MG63 (cell line): ENCODE measurements at regions not wholly inside any gene's neighbourhood (a gene's known extent, or its start where the extent isn't known, plus 50 kb on each side); places are given as distances from the start of the nearest gene placed in this dataset.

ENCODE experiments used
- DNase-seq: peaks from one replicate; pipeline ENCODE4 v3.0.0-alpha.2; 2020
- H3K27me3 ChIP-seq: fragments of 250-450 bp; sonication (Bioruptor Pico); 2 replicates; pipeline ENCODE4 v1.5.1; 2020; ENCODE audit warnings: mild to moderate bottlenecking, moderate library complexity
- H3K36me3 ChIP-seq: fragments of 250-450 bp; sonication (Bioruptor Pico); 2 replicates; pipeline ENCODE4 v1.5.1; 2020; ENCODE audit warnings: mild to moderate bottlenecking, moderate library complexity
- H3K4me3 ChIP-seq: fragments of 250-450 bp; sonication (Bioruptor Pico); 2 replicates; pipeline ENCODE4 v1.5.1; 2020; ENCODE audit warnings: mild to moderate bottlenecking, moderate library complexity
- H3K9me3 ChIP-seq: fragments of 250-450 bp; sonication (Bioruptor Pico); 2 replicates; pipeline ENCODE4 v1.5.1; 2020; ENCODE audit warnings: mild to moderate bottlenecking, moderate library complexity

DNA sequence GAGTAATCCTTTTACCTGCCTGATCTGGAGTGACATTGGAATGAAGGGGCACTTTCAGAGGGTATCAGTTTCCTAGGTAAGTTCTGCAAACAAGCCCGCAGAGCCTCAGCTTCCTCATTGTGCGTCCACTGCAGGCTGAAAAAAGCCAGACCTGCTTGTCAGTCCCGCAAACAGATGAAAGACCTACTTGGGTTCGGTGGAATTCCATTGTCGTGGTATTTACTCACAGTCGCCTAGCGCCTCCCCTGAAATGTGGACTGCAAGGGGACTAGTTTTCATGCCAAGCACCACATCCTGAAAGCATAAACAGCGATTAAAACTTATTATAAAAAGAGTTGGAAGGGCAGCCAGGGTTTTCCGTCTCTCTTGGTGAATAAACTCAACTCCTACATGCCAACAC is 121.5 kb downstream of the PAX1 start:
- no peaks in the 10 kb centered on the region for H3K36me3 ChIP-seq
- no peaks in the 10 kb centered on the region for H3K9me3 ChIP-seq
- no peak overlapping the region for H3K4me3 ChIP-seq
- no peak for DNase-seq
- H3K27me3 ChIP-seq = no peaks in the 10 kb centered on the region

DNA sequence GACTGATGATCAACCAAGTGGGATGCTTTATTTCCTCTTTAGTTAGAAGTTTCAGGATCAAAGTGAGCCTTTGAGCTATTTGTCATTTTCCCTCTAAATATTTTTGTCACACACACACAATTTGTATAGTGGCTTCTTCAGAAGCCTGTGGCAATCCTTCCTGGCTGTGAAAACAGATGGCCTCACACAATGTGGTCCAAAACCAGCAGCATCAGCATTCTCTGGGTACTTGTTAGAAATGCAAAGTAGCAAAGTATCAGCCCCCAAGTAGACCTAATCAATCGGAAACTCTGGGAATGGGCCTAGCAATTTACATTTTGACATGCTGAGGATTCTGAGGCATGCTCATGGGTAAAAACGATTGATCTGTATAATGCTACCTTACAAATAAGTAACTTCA is 115.9 kb downstream of the PAX1 start:
- Histone ChIP-seq H3K36me3 (no peaks in the 10 kb centered on the region), H3K27me3 (no peaks in the 10 kb centered on the region), H3K4me3 (no peak overlapping the region), H3K9me3 (no peaks in the 10 kb centered on the region)
- no peak for DNase-seq

DNA sequence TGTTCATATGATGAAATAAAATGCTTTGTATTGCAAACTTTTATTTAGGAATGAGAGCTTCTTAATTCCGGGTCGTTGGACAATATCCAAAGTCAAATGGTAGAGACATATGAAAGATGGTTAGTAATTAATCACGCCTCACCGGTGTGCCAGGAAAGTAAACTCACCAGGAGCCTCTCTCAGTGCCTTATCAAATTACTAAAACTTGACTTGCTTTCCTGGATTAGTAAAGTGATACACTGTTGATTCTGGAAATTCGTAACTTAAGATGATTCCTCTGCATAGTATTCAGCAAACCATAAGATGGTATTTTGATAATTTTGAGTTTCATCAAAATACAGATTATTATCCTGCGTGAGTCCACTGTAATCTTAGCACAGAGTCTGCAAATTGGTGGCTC is 115.2 kb downstream of the PAX1 start:
- H3K4me3 ChIP-seq = no peak overlapping the region
- H3K27me3 ChIP-seq = no peaks in the 10 kb centered on the region
- no peak for DNase-seq
- no peaks in the 10 kb centered on the region for H3K36me3 ChIP-seq
- H3K9me3 ChIP-seq = no peaks in the 10 kb centered on the region

DNA sequence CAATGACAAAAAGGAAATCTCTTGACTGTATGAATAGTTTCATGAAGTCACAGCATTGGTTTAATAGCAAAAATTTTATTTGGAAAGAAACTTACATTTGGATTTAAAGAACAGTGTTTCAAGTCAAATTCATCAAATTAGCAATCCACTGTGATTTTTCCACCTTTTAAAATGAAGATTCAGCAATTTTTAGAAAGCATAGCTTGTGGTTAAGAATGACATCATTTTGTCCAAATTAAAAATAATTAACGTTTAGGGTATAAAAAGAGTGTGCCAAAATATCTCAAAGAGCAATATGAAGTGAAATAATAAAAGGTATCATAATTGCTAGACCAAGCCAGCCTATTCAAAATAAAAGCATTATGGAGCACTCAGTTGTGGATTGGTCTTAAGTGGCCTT is 114.6 kb downstream of the PAX1 start:
- no peak for DNase-seq
- Histone ChIP-seq H3K27me3 (no peaks in the 10 kb centered on the region), H3K36me3 (no peaks in the 10 kb centered on the region), H3K9me3 (no peaks in the 10 kb centered on the region), H3K4me3 (no peak overlapping the region)

DNA sequence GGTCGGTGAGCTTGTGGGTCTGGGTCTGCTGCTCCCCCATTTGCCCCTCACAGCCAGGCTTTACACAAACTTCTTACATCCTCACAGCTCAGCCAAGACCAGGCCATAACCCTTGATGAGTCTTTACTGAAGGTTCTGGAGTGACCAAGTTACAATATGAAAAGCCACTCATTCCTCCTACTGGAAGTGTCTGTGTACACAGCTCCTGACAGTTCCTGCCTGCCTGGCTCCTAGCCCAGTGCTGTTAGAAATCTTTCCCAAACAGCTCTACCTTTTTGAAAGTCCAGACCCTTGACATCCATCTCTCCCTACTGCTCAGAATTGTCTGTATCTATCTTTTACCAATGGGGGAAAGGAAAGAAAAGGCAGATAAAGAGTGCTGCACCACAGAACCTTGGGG is 106.9 kb downstream of the PAX1 start:
- Histone ChIP-seq H3K9me3 (no peaks in the 10 kb centered on the region), H3K4me3 (no peak overlapping the region), H3K36me3 (no peaks in the 10 kb centered on the region), H3K27me3 (no peaks in the 10 kb centered on the region)
- no peak for DNase-seq

DNA sequence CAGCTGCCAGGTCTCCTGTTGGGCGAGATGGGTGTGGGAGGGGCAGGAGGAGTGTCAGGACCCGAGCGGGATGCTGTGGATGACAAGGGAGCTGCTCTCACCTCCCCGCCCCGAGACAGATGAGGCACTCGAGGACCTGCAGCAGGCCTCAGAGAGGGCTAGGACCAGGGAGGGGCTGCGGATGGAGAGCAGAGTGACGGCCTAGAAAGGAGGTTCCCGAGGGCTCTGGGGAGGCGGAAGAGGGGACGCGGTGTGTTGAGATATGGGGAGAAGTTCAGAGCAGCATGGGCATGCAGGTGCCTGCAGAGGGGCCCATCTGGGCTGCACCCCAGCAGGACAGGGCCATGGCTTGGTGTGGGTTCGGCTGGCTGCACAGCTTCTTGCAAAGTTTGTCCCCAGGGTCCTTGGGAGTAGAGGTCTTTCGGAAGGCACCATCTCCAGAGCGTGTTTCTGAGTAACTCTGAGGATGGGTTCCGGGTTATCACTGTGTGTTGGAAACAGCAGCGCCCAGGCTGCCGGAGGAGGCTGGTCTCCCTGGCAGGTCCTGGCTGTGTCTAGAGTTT is 104.6 kb downstream of the PAX1 start:
- no peak for DNase-seq
- Histone ChIP-seq H3K4me3 (no peak overlapping the region), H3K36me3 (no peaks in the 10 kb centered on the region), H3K9me3 (no peaks in the 10 kb centered on the region), H3K27me3 (no peaks in the 10 kb centered on the region)

DNA sequence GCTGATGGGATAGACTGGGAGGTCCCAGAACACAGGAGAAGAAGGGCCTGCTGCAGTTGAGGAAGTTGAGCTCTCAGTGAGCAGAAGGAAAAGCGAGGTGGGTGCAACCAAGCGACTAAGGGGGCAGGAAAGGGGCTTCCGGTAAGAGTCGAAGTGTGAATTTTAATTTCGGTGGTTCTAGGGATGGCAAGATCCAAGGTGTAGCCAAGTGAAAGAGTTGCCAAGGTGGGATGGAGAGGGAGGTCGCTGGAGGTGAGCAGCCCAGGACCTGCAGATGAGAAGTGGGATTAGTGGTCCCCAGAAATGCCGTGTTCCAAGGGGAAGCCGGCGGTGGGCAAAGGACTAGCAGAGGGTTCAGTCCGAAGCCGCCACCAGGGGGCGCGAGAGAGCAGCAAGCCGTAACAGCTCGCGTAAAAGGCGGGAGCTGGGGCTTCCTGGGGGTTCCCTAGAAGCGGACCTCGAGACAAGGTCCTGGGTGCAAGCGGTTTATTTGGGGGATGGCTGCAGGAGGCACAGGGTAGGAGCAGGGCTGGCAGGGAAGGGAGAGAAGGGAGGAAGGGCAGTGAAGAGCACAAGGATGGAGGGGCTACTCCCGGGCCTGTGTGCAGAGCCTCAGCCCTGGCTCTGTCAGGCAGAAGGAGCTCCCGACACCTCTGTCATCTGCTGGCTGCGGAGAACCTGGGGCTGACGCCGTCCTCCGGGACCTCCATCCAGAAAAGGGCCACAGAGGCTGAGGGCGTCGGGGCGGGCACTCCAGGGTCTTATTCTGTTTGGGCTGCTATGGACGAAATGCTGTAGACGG is 103.6 kb downstream of the PAX1 start:
- peak; percentile 6 for DNase-seq
- Histone ChIP-seq H3K36me3 (no peaks in the 10 kb centered on the region), H3K27me3 (no peaks in the 10 kb centered on the region), H3K4me3 (no peak overlapping the region), H3K9me3 (no peaks in the 10 kb centered on the region)

DNA sequence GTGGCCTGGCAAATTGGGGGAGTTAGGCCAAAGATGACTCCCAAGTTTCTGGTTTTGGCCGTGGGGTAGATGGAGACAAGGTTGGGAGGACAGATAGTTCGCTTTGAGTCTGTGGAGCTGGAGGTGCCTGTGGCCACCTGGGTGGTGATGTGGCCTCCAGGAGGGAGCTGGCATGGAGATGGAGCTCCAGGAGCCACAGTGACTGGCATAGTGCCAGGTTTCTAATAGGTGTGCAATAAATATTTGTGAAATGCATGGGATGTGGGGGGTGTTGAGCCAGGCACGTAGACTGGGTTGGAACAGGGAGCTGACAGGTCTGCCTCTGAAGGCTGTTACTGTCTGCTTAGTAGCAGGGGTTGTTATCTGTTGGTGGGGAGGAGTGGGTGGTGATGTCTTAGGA is 102.7 kb downstream of the PAX1 start:
- H3K36me3 ChIP-seq = no peaks in the 10 kb centered on the region
- no peaks in the 10 kb centered on the region for H3K9me3 ChIP-seq
- no peak for DNase-seq
- H3K4me3 ChIP-seq = no peak overlapping the region
- no peaks in the 10 kb centered on the region for H3K27me3 ChIP-seq

DNA sequence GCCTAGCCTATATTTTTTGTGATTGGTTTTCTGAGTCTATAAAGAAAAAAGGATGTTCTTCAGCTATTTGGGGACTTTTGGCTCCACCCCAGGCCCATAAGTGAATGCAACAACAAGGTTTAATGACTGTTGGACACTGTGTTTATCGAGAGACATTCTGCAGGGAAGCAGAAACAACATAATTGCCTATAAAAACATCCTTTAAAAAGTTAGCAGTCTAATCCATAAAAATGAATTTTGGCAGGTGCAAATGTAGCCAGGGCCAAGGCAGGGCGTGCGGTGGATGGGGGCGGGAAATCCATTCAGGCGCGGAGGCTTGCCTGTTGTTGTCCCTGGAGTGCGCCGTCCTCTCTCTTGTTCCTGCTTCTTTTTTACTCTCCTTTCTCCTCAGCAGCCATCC is 99.3 kb downstream of the PAX1 start:
- no peaks in the 10 kb centered on the region for H3K9me3 ChIP-seq
- H3K36me3 ChIP-seq = no peaks in the 10 kb centered on the region
- no peak for DNase-seq

DNA sequence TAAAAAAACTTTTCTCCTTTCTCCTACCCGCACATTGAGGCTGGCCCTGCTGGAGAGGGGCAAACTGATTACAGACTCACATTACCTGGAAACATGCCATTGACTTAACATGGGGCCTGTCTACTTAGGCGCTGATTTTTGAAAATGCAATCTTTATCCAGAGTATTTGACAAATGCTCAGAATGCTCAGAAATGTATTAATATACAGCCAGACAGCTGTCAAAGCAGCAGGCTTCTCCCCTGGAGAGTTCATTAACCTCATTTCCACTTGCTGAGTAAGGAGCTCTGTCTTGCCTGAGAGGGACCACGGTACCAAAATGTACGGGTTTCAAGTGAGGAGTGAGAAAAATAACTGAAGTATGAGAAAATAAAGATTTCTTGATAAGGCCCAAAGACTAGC is 95.7 kb downstream of the PAX1 start:
- no peak for DNase-seq
- Histone ChIP-seq H3K4me3 (no peak overlapping the region), H3K36me3 (no peaks in the 10 kb centered on the region), H3K27me3 (no peaks in the 10 kb centered on the region), H3K9me3 (no peaks in the 10 kb centered on the region)

More for the DNA sequence above, 99.3 kb downstream of the PAX1 start:
- no peaks in the 10 kb centered on the region for H3K27me3 ChIP-seq
- no peak overlapping the region for H3K4me3 ChIP-seq

DNA sequence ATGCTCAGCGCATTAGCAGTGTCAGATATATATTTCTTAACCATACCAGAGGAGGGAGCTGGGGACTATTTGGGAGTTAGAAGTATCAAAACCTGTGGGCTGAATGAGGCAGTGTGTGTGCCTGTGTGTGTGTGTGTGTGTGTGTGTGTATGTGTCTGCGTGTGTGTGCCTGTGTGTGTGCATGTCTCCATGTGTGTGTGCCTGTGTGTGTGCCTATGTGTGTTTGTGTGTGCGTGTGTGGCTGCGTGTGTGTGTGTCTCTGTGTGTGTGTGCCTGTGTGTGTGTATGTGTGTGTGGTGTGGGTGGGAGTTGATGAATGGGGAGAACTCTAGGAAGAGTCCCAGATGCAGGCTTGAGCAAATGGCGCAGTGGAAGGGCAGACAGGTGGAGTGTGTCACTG is 92.9 kb downstream of the PAX1 start:
- no peak for DNase-seq
- Histone ChIP-seq H3K27me3 (no peaks in the 10 kb centered on the region), H3K4me3 (no peak overlapping the region), H3K9me3 (no peaks in the 10 kb centered on the region), H3K36me3 (no peaks in the 10 kb centered on the region)

DNA sequence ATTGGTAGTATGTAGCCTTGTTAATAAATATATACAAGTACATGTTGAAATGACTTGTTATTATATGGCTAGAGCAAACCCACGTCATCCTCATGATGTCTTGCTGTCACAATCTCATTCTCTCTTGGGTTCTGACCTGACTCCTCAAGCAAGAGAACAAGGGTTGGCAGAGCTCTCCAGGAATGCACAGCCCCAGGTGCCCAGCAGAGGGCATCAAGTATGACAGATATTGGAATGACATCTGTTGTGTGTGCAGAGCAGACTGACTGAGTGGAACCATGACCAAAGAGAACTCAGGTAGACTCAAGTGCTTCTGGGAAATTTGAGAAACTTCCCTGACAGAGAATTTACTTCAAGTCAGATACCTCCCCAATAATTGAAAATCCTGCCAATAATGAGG is 90.6 kb downstream of the PAX1 start:
- no peak for DNase-seq
- no peaks in the 10 kb centered on the region for H3K27me3 ChIP-seq
- no peaks in the 10 kb centered on the region for H3K9me3 ChIP-seq
- H3K36me3 ChIP-seq = no peaks in the 10 kb centered on the region
- H3K4me3 ChIP-seq = no peak overlapping the region

DNA sequence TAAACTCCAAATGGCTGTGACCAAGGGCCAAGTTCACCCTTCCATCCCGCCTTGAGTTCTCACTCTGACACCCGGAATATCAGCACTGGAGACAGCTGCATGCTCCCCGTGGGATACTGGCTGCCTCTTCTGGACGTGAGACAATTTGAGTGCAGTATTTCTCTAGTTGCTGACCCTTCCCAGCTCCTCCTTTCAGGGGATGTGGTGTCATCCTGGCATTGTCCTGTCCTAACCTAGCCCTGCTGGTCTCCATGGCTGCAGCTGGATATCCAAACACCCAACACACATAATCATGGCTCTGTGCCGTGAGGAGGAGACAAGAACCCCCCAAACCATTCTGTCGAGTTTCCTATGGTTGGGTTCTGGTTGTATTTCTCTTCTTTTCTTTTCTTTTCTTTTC is 82.6 kb downstream of the PAX1 start:
- DNase-seq = no peak
- Histone ChIP-seq H3K36me3 (no peaks in the 10 kb centered on the region), H3K9me3 (no peaks in the 10 kb centered on the region), H3K4me3 (no peak overlapping the region), H3K27me3 (no peaks in the 10 kb centered on the region)

DNA sequence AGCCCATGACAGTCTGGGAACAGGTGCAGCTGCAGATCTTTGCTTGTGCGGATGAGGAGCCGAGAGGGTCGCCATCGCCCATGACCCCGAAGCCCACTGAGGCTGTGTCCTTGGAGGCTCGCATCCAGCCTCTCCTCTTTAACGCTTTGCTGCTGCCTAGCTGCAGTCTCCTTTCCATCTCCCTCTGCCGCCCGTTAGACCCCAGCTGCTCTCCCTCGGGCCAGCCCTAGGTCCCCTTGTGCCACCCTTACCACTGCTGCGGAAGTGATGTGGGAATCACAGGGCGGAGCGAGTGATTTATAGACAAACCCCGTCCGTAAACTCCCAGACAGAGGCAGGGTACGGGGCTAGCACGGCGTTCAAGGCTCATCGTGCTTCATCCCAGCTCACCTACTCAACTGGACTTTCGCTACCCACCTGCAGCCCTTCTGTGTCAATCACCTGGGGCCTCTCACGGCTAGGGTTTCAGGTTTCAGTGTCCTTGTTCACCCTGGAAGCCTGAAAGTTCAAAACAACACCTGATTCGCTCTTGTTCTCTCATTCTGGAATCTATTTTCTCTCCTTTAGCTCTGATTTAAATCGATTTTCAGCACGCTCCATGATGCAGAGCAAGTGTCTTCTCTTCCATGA is 76.1 kb downstream of the PAX1 start:
- Histone ChIP-seq H3K4me3 (no peak overlapping the region), H3K36me3 (no peaks in the 10 kb centered on the region), H3K9me3 (no peaks in the 10 kb centered on the region), H3K27me3 (no peaks in the 10 kb centered on the region)
- no peak for DNase-seq

DNA sequence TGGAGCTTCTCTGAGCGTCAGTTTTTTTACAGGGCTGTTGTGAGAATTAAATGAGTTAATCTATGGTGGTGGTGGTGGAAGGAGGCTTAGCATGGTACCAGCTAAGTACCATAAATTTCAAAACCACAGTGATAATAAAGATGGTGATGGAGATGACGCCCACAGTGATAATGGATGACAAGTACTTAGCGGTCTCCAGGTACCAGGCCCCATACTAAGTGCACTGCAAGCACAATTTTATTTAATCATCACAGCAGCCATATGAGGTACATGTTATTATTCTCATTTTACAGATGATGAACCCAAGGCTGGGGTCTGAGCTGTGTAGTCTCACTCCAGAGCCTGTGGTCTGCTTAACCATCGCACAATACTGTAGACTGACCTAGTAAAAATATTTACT is 75.1 kb downstream of the PAX1 start:
- Histone ChIP-seq H3K9me3 (no peaks in the 10 kb centered on the region), H3K36me3 (no peaks in the 10 kb centered on the region), H3K4me3 (no peak overlapping the region), H3K27me3 (no peaks in the 10 kb centered on the region)
- DNase-seq = no peak
